ENCODE measurements at regions not wholly inside any gene's neighbourhood (a gene's known extent, or its start where the extent isn't known, plus 50 kb on each side); places are given as distances from the start of the nearest gene placed in this dataset.

DNA sequence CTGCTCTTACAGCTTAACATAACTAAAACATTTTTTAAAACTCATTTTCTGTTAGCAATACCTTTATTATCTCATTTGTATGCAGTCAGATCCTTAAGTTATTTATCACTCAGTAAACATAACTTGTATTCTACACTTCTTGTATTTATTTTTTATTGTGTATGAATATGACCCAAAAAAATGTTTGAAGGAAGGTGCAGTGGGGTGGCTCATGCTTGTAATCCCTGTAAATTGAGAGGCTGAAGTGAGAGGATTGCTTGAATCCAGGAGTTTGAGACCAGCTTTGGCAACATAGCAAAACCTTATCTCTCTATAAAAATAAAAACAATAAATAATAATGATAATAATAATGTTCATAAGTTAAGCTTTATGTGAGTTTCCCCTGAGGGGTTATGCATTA, 1004.8 kb downstream of the SLITRK5 start:
- intact Hi-C loops (cut with micrococcal nuclease), result no loop called here
- in situ Hi-C loops (cut with MboI), result no loop called here
- CTCF ChIA-PET (ENCODE audit: low intra/inter-chr PET ratio), result no interaction called here
- Histone ChIP-seq H3K27ac (ENCODE audit: extremely low read depth, low read depth, low read length) (no peak overlapping the region), H3K4me1 (replicated peaks in 1 of 2; ENCODE audit: control insufficient read depth in 2 of 2, insufficient read depth in 2 of 2, low read length in 2 of 2) (no peaks in the 10 kb centered on the region), H3K36me3 (ENCODE audit: control insufficient read depth, insufficient read depth, low read length) (no peaks in the 10 kb centered on the region), H3K9me3 (replicated peaks; ENCODE audit: control insufficient read depth, insufficient read depth, low read depth, low read length) (no peaks in the 10 kb centered on the region; the same call in 1 of the 2 replicates), H3K9me1 (ENCODE audit: control insufficient read depth, insufficient read depth, low read length) (no peaks in the 10 kb centered on the region), H3K4me3 (no peak overlapping the region), H3K4me2 (ENCODE audit: insufficient read depth, low read length) (no peak overlapping the region), H3K27me3 (ENCODE audit: control insufficient read depth in 2 of 2, insufficient read depth in 2 of 2, low read length in 2 of 2) (no peaks in the 10 kb centered on the region), H4K20me1 (replicated peaks; ENCODE audit: control insufficient read depth, insufficient read depth, low read length) (no peaks in the 10 kb centered on the region), H3K9ac (ENCODE audit: insufficient read depth in 1 of 2, low read depth in 2 of 2, low read length in 2 of 2) (no peak overlapping the region), H3K79me2 (ENCODE audit: control insufficient read depth, insufficient read depth, low read length) (no peaks in the 10 kb centered on the region), H2AFZ (ENCODE audit: low read depth, low read length) (no peak overlapping the region)
- BruUV-seq (replicated peaks), result no TSS peak
- no peak for ATAC-seq
- no peak for DNase-seq (ENCODE audit: extremely low read depth in 1 of 4, low spot score in 3 of 4)
- FAIRE-seq, result no peak
- POLR2A ChIA-PET, result no interaction called here
- TF ChIP-seq, protein P1, sequence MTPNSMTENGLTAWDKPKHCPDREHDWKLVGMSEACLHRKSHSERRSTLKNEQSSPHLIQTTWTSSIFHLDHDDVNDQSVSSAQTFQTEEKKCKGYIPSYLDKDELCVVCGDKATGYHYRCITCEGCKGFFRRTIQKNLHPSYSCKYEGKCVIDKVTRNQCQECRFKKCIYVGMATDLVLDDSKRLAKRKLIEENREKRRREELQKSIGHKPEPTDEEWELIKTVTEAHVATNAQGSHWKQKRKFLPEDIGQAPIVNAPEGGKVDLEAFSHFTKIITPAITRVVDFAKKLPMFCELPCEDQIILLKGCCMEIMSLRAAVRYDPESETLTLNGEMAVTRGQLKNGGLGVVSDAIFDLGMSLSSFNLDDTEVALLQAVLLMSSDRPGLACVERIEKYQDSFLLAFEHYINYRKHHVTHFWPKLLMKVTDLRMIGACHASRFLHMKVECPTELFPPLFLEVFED (CRISPR knock-in tag; conservative IDR thresholded peaks at IDR 0.05), result no peak
- no peak for TF ChIP-seq NR2F6 (CRISPR knock-in tag; IDR thresholded peaks at IDR 0.05)
- no peak for TF ChIP-seq FOXM1 (IDR thresholded peaks at IDR 0.05; ENCODE audit: low read depth)
- no peak for TF ChIP-seq FOXM1 (CRISPR knock-in tag; IDR thresholded peaks at IDR 0.05; ENCODE audit: low read depth)
- no peak for TF ChIP-seq ZNF23 (CRISPR knock-in tag; IDR thresholded peaks at IDR 0.05)
- TF ChIP-seq, protein P2, sequence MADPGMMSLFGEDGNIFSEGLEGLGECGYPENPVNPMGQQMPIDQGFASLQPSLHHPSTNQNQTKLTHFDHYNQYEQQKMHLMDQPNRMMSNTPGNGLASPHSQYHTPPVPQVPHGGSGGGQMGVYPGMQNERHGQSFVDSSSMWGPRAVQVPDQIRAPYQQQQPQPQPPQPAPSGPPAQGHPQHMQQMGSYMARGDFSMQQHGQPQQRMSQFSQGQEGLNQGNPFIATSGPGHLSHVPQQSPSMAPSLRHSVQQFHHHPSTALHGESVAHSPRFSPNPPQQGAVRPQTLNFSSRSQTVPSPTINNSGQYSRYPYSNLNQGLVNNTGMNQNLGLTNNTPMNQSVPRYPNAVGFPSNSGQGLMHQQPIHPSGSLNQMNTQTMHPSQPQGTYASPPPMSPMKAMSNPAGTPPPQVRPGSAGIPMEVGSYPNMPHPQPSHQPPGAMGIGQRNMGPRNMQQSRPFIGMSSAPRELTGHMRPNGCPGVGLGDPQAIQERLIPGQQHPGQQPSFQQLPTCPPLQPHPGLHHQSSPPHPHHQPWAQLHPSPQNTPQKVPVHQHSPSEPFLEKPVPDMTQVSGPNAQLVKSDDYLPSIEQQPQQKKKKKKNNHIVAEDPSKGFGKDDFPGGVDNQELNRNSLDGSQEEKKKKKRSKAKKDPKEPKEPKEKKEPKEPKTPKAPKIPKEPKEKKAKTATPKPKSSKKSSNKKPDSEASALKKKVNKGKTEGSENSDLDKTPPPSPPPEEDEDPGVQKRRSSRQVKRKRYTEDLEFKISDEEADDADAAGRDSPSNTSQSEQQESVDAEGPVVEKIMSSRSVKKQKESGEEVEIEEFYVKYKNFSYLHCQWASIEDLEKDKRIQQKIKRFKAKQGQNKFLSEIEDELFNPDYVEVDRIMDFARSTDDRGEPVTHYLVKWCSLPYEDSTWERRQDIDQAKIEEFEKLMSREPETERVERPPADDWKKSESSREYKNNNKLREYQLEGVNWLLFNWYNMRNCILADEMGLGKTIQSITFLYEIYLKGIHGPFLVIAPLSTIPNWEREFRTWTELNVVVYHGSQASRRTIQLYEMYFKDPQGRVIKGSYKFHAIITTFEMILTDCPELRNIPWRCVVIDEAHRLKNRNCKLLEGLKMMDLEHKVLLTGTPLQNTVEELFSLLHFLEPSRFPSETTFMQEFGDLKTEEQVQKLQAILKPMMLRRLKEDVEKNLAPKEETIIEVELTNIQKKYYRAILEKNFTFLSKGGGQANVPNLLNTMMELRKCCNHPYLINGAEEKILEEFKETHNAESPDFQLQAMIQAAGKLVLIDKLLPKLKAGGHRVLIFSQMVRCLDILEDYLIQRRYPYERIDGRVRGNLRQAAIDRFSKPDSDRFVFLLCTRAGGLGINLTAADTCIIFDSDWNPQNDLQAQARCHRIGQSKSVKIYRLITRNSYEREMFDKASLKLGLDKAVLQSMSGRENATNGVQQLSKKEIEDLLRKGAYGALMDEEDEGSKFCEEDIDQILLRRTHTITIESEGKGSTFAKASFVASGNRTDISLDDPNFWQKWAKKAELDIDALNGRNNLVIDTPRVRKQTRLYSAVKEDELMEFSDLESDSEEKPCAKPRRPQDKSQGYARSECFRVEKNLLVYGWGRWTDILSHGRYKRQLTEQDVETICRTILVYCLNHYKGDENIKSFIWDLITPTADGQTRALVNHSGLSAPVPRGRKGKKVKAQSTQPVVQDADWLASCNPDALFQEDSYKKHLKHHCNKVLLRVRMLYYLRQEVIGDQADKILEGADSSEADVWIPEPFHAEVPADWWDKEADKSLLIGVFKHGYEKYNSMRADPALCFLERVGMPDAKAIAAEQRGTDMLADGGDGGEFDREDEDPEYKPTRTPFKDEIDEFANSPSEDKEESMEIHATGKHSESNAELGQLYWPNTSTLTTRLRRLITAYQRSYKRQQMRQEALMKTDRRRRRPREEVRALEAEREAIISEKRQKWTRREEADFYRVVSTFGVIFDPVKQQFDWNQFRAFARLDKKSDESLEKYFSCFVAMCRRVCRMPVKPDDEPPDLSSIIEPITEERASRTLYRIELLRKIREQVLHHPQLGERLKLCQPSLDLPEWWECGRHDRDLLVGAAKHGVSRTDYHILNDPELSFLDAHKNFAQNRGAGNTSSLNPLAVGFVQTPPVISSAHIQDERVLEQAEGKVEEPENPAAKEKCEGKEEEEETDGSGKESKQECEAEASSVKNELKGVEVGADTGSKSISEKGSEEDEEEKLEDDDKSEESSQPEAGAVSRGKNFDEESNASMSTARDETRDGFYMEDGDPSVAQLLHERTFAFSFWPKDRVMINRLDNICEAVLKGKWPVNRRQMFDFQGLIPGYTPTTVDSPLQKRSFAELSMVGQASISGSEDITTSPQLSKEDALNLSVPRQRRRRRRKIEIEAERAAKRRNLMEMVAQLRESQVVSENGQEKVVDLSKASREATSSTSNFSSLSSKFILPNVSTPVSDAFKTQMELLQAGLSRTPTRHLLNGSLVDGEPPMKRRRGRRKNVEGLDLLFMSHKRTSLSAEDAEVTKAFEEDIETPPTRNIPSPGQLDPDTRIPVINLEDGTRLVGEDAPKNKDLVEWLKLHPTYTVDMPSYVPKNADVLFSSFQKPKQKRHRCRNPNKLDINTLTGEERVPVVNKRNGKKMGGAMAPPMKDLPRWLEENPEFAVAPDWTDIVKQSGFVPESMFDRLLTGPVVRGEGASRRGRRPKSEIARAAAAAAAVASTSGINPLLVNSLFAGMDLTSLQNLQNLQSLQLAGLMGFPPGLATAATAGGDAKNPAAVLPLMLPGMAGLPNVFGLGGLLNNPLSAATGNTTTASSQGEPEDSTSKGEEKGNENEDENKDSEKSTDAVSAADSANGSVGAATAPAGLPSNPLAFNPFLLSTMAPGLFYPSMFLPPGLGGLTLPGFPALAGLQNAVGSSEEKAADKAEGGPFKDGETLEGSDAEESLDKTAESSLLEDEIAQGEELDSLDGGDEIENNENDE (IDR thresholded peaks at IDR 0.05; ENCODE audit: low read depth, low read length), result no peak
- no peak for TF ChIP-seq ZNF408 (CRISPR knock-in tag; IDR thresholded peaks at IDR 0.05; ENCODE audit: low read depth)
- no peak for TF ChIP-seq DMBX1 (CRISPR knock-in tag; IDR thresholded peaks at IDR 0.05; ENCODE audit: borderline replicate concordance)
- no peak for TF ChIP-seq CAMTA2 (CRISPR knock-in tag; conservative IDR thresholded peaks at IDR 0.05)
- TF ChIP-seq PTRF (tag; IDR thresholded peaks at IDR 0.05), result no peak

Measured in K562 (cell line).